GM10266 (cell line): ENCODE measurements at regions not wholly inside any gene's neighbourhood (a gene's known extent, or its start where the extent isn't known, plus 50 kb on each side); places are given as distances from the start of the nearest gene placed in this dataset.

Experiments used
- DNase-seq: peaks from one replicate; pipeline ENCODE4 v3.0.0; 2012; ENCODE audit errors: extremely low spot score
- CTCF ChIP-seq: IDR thresholded peaks from 2 replicates; pipeline ENCODE4 v1.5.1; 2012; ENCODE audit warnings: mild to moderate bottlenecking, low read depth; ENCODE audit not compliant: control insufficient read depth, insufficient read depth; ENCODE audit errors: missing control alignments

DNA sequence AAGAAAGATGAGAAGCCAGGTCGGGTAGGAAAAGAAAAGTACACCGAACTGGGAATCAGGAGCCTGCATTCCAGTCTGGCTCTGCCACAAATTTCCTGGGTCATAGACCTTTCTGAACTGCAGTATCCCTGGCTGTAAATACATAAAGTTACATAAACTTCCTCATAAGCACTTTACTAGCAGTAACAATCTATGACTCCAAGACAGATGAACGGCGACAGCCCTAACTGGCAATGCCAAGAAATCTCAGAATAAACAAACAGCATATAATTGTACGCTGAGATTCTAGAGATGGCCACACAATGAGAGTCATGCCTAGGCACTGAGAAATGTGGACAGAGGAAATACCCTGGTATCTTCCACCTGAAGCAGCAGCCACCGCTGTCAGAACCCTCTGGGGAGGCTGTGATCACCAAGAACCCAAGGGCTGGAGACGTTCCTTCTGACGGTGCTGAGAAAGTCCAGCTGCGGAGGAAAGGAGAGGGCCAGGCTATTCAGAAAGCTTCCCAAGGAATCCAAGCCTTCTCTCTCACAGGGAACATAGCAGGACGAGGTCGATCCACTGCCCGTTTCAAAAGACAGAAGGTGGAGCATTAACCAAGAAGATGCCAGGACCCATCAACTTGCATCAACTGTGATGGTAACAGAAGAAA is 89.3 kb upstream of the SLC66A3 start:
- no peak for DNase-seq
- TF ChIP-seq CTCF, result no peak

- TF ChIP-seq CTCF, result no peak
- no peak for DNase-seq
Observed at GRCh38 chr2:11067221-11068078, 87.8 kb upstream of the SLC66A3 start.

GRCh38 chr2:11068079-11068741 is 87.1 kb upstream of the SLC66A3 start:
- TF ChIP-seq CTCF, result no peak
- DNase-seq, result no peak

DNA sequence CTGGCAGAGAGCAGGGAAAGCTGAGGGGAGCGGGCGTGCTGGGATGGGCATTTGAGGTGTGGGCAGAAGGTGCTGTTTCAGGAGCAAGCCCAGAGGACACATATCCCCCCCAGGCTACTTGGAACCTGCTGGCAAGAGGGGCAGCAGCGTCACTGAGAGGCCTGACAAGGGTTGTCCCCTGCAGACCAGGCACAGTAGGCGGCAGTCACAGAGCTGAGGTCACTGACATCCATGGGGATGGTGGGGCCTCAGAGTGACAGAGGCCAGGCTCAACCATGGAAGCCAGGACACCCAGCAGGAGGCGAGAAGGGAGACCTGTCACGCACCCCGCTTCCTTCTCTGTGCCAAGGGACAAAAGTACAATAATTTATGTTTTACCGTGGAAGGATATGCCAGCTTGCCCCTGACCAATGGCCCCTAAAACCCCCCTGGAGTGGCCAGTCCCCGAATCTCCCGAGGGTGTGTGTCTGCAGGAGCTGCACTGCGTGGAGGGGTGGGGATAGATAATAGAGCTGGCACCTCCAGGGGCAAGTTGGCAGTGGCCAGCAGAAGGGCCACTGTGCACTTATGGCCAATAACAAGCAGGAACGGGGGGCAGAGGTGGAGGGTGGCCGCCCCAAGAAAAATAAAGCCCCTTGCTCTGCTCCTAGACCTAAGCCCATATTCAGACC is 86.3 kb upstream of the SLC66A3 start:
- no peak for TF ChIP-seq CTCF
- DNase-seq, result no peak

DNA sequence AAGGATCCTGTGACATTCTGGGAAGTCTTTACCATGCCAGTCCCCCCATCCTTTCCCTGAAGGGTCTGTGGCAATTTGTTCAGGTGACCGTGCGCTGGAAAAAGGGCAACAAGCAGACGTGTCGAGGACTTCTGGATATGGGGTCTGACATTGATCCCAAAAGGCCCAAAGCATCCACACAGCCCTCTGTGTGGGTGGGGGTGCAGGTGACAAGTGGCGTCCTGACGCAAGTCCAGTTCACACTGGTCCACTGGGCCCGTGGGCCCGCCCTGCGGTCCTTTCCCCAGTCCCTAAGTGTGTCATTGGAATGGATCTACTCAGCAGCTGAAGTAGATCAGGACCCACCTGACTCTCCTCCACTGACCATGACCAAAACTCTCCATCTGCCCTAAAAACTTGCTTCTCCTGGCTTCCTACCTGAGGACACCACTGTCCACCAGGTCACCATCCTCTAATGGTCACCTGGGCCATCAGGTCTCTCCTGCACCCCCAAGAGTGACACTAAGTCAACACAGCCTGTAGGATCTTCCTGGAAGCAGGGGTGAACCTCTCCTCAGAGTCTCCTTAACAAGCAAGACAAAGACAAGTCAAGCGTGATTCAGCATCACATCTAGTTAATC is 85.6 kb upstream of the SLC66A3 start:
- no peak for TF ChIP-seq CTCF
- no peak for DNase-seq

GRCh38 chr2:11071211-11071610 is 84.1 kb upstream of the SLC66A3 start:
- DNase-seq, result no peak
- TF ChIP-seq CTCF, result no peak
